Cardiac fibroblast (primary cell): ENCODE measurements at regions not wholly inside any gene's neighbourhood (a gene's known extent, or its start where the extent isn't known, plus 50 kb on each side); places are given as distances from the start of the nearest gene placed in this dataset.
"Not testable (repeated sequence)": the region's sequence is repeated elsewhere in the genome, so short reads cannot be mapped to it uniquely, and the experiment has no call there.

Source experiments
- DNase-seq, 2 donors: peaks; one replicate each; pipeline versions ENCODE4 v3.0.0 to v3.0.0-alpha.2; 2010; ENCODE audit warnings: low read depth in 2 of 2
- H3K4me3 ChIP-seq, 2 donors: replicated peaks in 1 of 2; 1 replicate in 1 of 2; 2 replicates in 1 of 2; pipeline ENCODE4 v1.5.1; 2011; ENCODE audit warnings: low read depth in 2 of 2, low read length in 2 of 2, mild to moderate bottlenecking in 2 of 2, moderate library complexity in 1 of 2
- TF ChIP-seq, protein P1 (sequence below): IDR thresholded peaks from one replicate; pipeline ENCODE4 v1.5.1; 2011; ENCODE audit warnings: low read depth, mild to moderate bottlenecking, low read length, inconsistent platforms

DNA sequence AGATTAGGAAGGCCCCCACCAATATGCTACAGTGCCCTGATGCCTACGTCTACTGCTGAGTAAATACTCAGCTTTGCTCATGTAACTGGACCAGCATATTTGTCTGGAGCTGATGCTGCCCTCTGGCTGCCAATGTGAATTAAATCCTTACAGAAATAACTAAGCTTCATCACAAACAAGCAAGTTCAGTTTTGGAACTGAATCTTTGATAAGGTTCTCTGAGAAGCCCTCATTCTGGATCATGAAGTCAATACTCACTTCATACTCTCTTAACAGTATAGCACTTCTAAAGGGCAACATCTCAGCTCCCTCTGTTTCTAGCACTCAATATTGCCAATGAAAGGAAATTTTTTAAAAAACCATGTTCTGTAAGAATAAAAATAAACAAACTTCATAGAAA, 246.7 kb downstream of the ETV1 start:
- no peak overlapping the region for H3K4me3 ChIP-seq
- peak; percentile 73 to 79 for DNase-seq
- TF ChIP-seq, protein P1, sequence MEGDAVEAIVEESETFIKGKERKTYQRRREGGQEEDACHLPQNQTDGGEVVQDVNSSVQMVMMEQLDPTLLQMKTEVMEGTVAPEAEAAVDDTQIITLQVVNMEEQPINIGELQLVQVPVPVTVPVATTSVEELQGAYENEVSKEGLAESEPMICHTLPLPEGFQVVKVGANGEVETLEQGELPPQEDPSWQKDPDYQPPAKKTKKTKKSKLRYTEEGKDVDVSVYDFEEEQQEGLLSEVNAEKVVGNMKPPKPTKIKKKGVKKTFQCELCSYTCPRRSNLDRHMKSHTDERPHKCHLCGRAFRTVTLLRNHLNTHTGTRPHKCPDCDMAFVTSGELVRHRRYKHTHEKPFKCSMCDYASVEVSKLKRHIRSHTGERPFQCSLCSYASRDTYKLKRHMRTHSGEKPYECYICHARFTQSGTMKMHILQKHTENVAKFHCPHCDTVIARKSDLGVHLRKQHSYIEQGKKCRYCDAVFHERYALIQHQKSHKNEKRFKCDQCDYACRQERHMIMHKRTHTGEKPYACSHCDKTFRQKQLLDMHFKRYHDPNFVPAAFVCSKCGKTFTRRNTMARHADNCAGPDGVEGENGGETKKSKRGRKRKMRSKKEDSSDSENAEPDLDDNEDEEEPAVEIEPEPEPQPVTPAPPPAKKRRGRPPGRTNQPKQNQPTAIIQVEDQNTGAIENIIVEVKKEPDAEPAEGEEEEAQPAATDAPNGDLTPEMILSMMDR: peak; percentile 43

DNA sequence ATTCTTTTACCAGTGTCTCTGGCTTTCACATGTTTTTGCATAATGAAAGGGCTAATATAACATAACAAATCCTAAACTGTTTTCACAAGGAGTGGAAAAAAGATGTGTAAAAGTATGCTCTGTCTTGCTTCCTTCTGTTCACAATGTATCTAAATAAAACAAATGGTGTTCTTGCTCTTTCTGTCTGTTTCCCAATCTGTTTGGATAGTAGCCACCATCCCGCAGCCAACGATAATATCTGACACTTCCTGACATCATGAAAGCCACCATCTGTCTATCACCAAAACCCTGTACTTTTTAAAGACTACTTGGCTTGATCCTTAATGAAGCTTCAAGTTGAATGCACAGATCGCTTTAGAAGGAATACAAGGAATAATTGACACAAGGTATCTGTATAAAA, 246.2 kb downstream of the ETV1 start:
- H3K4me3 ChIP-seq: no peak overlapping the region
- DNase-seq: peak; percentile 51 to 70
- TF ChIP-seq, protein P1: no peak

DNA sequence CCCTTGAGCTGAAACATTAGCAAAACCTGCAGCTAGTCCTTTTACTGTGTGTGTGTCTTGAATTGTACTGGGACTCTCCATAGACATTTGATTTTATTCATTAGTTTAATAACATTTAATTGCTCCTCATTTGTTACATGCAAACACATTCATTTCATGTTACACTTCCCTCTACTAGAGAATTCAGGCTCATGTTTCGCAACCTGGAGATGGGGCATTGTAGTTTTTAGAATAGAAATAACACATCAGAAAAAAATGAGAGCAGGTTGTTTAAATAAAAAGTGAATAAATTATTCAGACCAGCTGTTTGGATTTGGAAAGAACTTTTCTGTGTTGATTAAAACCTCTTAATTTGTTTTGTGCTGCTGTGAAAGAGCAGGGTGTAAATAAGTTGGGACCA, 243.9 kb downstream of the ETV1 start:
- no peak for DNase-seq
- TF ChIP-seq, protein P1: no peak

DNA sequence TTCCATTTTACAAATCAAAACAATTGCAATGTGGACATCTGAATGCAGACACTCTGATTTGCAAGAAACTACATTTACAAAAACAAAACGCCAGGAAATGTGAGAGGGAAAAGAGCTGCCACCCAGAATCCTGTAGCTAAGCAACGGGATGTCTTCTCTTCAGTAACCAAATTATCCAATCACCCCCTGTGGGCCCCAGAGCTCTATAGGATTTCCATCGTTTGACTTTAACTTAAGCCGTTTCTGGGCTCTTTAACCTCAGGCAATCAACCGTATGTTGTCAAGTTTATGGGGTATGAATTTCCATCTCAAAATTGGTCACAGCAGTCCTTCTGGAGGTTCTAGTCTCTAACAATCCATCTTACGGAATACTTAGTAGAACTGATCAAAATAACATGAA, 240.5 kb downstream of the ETV1 start:
- TF ChIP-seq, protein P1: no peak
- DNase-seq: no peak
- no peak overlapping the region for H3K4me3 ChIP-seq

More for the DNA sequence above, 243.9 kb downstream of the ETV1 start:
- H3K4me3 ChIP-seq: no peak overlapping the region

DNA sequence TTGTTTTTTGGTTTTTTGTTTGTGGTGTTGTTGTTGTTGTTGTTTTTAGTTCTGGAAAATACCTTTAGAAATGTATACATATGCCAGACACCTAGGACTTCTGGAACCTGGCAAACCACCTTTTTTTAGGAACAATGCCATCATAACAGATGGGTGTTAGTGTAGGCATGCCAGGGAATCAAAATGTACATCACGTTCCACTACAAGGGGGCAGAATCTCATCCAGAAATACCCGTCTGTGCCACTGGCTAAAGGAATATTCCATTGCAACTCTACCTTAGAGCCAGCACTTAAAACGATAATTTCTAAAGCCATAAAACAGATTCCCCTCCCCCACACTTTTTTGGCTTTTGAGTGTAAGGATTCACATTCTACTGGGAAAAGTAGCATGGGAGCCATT, 239.8 kb downstream of the ETV1 start:
- TF ChIP-seq, protein P1: no peak
- DNase-seq: no peak
- H3K4me3 ChIP-seq: no peak overlapping the region

DNA sequence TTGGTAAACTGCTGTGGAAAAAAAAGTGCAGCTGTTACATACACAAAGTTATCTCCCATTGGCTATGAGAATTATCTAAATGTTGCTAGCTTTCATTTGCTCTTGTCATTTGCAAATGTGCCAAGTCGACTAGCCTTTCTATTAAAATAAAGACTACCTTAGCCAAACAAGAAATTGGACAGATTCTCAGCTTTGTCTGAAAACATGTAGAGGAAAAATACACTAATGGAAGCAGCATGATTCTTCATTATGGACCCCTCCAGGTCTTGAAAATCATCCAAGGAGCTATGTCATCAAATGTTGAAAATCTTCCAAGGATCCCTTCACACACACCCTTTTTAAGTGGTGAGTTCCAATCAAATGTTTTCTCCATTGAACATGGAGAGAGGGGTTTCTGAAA, 237.7 kb downstream of the ETV1 start:
- no peak for DNase-seq
- TF ChIP-seq, protein P1: no peak
- H3K4me3 ChIP-seq: no peak overlapping the region

DNA sequence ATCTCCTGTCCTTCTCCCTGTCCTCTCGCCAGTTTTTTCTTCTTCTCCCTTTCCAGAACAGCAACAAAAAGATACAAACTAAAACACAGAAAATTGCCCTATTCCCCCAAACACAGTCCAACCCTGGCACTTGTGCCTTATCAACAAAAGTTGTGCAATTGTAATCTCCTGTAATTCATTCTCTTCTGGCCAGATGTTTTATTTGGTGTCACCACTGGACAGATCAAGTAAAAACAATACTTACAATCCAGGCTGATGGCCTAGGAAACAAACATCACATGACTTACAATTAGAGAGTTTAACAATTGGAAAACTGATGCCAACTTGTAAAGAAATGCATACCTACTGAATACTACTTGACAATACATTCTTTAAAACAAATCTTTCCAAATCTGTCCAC, 231.6 kb downstream of the ETV1 start:
- TF ChIP-seq, protein P1: no peak
- H3K4me3 ChIP-seq: no peak overlapping the region
- DNase-seq: peak in 1 of 2 donors; percentile 29

DNA sequence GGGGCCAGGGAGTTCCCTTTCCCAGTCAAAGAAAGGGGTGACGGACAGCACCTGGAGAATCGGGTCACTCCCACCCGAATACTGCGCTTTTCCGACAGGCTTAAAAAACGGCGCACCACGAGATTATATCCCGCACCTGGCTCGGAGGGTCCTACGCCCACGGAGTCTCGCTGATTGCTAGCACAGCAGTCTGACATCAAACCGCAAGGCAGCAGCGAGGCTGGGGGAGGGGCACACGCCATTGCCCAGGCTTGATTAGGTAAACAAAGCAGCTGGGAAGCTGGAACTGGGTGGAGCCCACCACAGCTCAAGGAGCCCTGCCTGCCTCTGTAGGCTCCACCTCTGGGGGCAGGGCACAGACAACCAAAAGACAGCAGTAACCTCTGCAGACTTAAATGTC, 223.6 kb downstream of the ETV1 start:
- H3K4me3 ChIP-seq, DNase-seq: not testable (repeated sequence)
